ENCODE measurements at regions not wholly inside any gene's neighbourhood (a gene's known extent, or its start where the extent isn't known, plus 50 kb on each side); places are given as distances from the start of the nearest gene placed in this dataset.
A peak's percentile ranks its signal among the peaks of the same experiment; 100 is the strongest.

- ChIA-PET POLR2A (no interaction called here), CTCF (interaction anchor here (0.5 to 2.4 kb wide), 5 partner anchors 9 to 806 kb away, joined by 3 to 5 read pairs (median 3); no protein-coding TSS in a partner anchor)
- TF ChIP-seq CHD2 (IDR thresholded peaks at IDR 0.05; ENCODE audit: low read length, partially characterized antibody), result no peak
- no peak for TF ChIP-seq NPAS2 (CRISPR knock-in tag; IDR thresholded peaks at IDR 0.05; ENCODE audit: borderline replicate concordance)
- no peak for TF ChIP-seq CEBPB (IDR thresholded peaks at IDR 0.05)
- TF ChIP-seq NR3C1 (IDR thresholded peaks at IDR 0.05), result no peak
- DNase-seq (ENCODE audit: low read depth in 1 of 2, low spot score in 1 of 2) (no peak), ATAC-seq (no peak), FAIRE-seq (no peak)
- WGBS (ENCODE audit: missing lambda C conversion rate), result 75% methylated on average over 11 of the region's 11 CpGs
- H3K4me2 ChIP-seq, result no peak overlapping the region
- H3K4me1 ChIP-seq, result peaks cover 11% of the 10 kb centered on the region
- H3K9me3 ChIP-seq, result peaks cover 10% of the 10 kb centered on the region; the same call in 2 of the 3 replicates
- H3K4me3 ChIP-seq, result no peak overlapping the region
- H3K27ac ChIP-seq, result no peak overlapping the region
These were observed 143.9 kb upstream of the NCOR2 start for GRCh38 chr12:124711344-124711743.

DNA sequence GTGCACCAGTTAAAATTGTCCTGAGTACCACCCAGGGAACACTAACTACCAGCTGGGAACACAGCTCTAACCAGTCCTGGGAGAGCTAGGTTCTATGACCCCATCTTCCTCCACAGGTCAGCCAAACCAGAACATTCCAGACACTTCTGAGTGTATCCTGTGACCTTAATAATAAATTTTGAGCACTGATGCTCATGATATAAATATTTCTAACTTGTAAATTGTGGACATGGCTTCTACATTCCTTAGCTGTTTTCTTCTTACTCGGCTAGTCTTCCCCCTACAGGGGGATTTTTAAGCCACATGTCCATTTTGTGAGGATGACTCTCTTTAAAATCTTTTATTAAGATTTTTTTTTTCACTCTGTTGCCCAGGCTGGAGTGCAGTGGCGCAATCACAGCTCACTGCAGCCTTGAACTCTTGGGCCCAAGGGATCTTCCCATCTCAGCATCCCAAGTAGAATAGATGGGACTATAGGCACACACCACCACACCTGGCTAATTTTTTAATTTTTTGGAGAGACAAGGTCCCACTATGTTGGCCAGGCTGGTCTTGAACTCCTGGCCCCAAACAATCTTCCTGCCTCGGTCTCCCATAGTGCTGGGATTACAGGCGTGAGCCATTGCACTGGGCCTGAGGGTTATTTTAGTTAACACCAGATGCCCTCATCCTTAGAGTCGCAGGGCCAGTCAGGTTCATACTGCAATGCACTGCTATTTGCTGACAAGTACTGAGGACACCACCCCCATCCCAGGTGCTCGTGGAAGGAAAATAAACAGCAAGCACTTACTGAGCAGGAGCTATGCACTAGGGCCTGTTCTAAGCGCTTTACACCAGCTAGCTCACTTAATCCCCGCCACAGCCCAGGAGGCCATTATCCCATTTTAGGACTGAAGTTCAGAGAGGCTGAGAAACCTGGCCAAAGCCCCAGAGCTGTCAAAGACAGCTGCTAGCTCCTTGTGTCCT is 142.6 kb upstream of the NCOR2 start:
- no peak for FAIRE-seq
- DNase-seq (ENCODE audit: low read depth in 1 of 2, low spot score in 1 of 2), result no peak
- 72% methylated on average over 8 of the region's 8 CpGs for WGBS (ENCODE audit: missing lambda C conversion rate)
- peak in 1 of 2 experiments; percentile 19; a peak in 1 of 6 replicates for ATAC-seq
- H3K9me3 ChIP-seq, result peaks cover 10% of the 10 kb centered on the region; the same call in 2 of the 3 replicates
- H3K4me1 ChIP-seq, result peaks cover 1% of the 10 kb centered on the region; the same call in 1 of the 3 replicates
- H3K4me2 ChIP-seq, result no peak overlapping the region
- ChIA-PET CTCF (interaction anchor here (0.7 to 2.4 kb wide), 7 partner anchors 9 to 298 kb away, joined by 3 to 5 read pairs (median 3); no protein-coding TSS in a partner anchor), POLR2A (interaction anchor here (0.9 kb wide), 1 partner anchor 28 kb away, joined by 3 read pairs; no protein-coding TSS in a partner anchor)
- no peak overlapping the region for H3K4me3 ChIP-seq
- H3K27ac ChIP-seq, result no peak overlapping the region
- TF ChIP-seq RCOR1 (IDR thresholded peaks at IDR 0.05; ENCODE audit: low read depth, low read length), result no peak
- TF ChIP-seq RARB (CRISPR knock-in tag; IDR thresholded peaks at IDR 0.05), result no peak
- 0 out of 4 replicates have a peak, but pooled peaks of 1 of the 2 experiments have one; percentile 22 for TF ChIP-seq CEBPB (IDR thresholded peaks at IDR 0.05)

DNA sequence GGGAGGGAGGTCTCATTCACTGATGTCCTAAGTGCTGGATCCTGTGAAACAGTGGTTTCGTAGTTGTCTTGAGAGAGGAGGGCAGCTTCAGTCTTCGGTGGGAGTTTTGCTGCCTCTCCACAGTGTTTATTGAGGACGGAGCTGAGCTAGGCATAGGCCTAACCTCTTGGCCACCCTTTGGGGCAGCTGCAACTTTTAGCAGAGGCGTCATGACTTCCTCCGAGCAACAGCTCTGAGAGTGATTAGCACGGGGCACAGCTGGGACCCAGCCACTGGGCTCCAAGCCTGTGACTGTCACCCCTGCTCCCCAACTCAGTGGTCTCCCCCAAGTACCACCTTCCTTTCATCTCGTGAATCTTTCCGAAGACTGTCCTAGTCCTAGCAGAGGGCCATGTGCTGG is 139.9 kb upstream of the NCOR2 start:
- POLR2A ChIA-PET, result interaction anchor here (0.8 kb wide), 1 partner anchor 782 kb away, joined by 10 read pairs; no protein-coding TSS in a partner anchor

DNA sequence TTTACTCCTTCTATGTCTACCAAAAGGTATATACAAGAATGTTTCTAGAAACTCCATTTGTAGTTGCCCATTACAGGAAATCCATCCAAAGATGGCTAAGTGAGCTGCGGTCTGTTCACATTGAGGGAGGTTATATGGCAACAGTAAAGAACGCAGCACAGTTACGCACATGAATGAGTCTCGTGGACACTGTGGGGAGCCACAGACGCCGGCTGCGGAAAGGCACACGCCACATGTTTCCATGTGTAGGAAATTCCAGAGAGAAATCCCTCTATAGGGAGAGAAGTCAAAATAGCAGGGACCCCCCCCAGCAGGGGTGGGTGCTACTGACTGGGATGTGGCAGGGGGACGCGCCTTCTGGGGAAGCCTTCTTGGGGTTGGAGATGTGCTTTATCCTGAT is 139.0 kb upstream of the NCOR2 start:
- no peak overlapping the region for H3K4me2 ChIP-seq
- ATAC-seq (no peak), DNase-seq (ENCODE audit: low read depth in 1 of 2, low spot score in 1 of 2) (no peak), FAIRE-seq (no peak)
- H3K27ac ChIP-seq, result no peak overlapping the region
- H3K4me3 ChIP-seq, result no peak overlapping the region
- TF ChIP-seq ZFP36 (IDR thresholded peaks at IDR 0.05; ENCODE audit: borderline replicate concordance, partially characterized antibody) (no peak), EP300 (IDR thresholded peaks at IDR 0.05) (no peak), TFCP2L1 (CRISPR knock-in tag; IDR thresholded peaks at IDR 0.05) (no peak), RCOR1 (IDR thresholded peaks at IDR 0.05; ENCODE audit: low read depth, low read length) (no peak), CBX8 (IDR thresholded peaks at IDR 0.05) (no peak), ESRRA (IDR thresholded peaks at IDR 0.05; ENCODE audit: borderline replicate concordance, low read length) (no peak), FOSB (CRISPR knock-in tag; IDR thresholded peaks at IDR 0.05) (no peak), JUN (IDR thresholded peaks at IDR 0.05) (no peak), TP53 (CRISPR knock-in tag; IDR thresholded peaks at IDR 0.05) (no peak), CHD4 (IDR thresholded peaks at IDR 0.05; ENCODE audit: borderline replicate concordance) (no peak), GATA3 (IDR thresholded peaks at IDR 0.05; ENCODE audit: borderline replicate concordance) (no peak), SMC3 (IDR thresholded peaks at IDR 0.05) (no peak), ZC3H11A (IDR thresholded peaks at IDR 0.05) (no peak), EHMT2 (IDR thresholded peaks at IDR 0.05; ENCODE audit: low read depth) (no peak), BHLHE40 (IDR thresholded peaks at IDR 0.05; ENCODE audit: low read depth, low read length) (no peak), MAZ (IDR thresholded peaks at IDR 0.05; ENCODE audit: borderline replicate concordance, low read depth, low read length) (no peak), MYC (IDR thresholded peaks at IDR 0.05; ENCODE audit: borderline replicate concordance, low read length) (no peak), CEBPB (IDR thresholded peaks at IDR 0.05) (no peak)
- peaks cover 3% of the 10 kb centered on the region for H3K4me1 ChIP-seq
- H3K9me3 ChIP-seq, result peaks cover 10% of the 10 kb centered on the region; the same call in 2 of the 3 replicates
- ChIA-PET POLR2A (no interaction called here), CTCF (interaction anchor here (1.2 to 1.5 kb wide), 2 partner anchors 11 to 13 kb away, joined by 3 read pairs; no protein-coding TSS in a partner anchor)
- WGBS (ENCODE audit: missing lambda C conversion rate), result 95% methylated on average over 10 of the region's 10 CpGs

More for the DNA sequence above, 139.9 kb upstream of the NCOR2 start:
- Histone ChIP-seq H3K4me2 (no peak overlapping the region), H3K4me3 (no peak overlapping the region), H3K4me1 (no peaks in the 10 kb centered on the region), H3K27ac (no peak overlapping the region), H3K9me3 (peaks cover 10% of the 10 kb centered on the region; the same call in 2 of the 3 replicates)
- CTCF ChIA-PET, result interaction anchor here (0.8 to 1.2 kb wide), 3 partner anchors 12 to 42 kb away, joined by 3 read pairs; no protein-coding TSS in a partner anchor
- FAIRE-seq, result no peak
- DNase-seq (ENCODE audit: low read depth in 1 of 2, low spot score in 1 of 2), result no peak
- TF ChIP-seq HEYL (CRISPR knock-in tag; IDR thresholded peaks at IDR 0.05), result no peak
- no peak for TF ChIP-seq FOXS1 (CRISPR knock-in tag; IDR thresholded peaks at IDR 0.05)
- no peak for TF ChIP-seq MAFK (IDR thresholded peaks at IDR 0.05; ENCODE audit: partially characterized antibody)
- no peak for TF ChIP-seq ZNF302 (CRISPR knock-in tag; IDR thresholded peaks at IDR 0.05)
- TF ChIP-seq JUN (IDR thresholded peaks at IDR 0.05), result no peak
- TF ChIP-seq PHF8 (IDR thresholded peaks at IDR 0.05; ENCODE audit: borderline replicate concordance, low read depth), result no peak
- no peak for TF ChIP-seq MAX (IDR thresholded peaks at IDR 0.05)
- TF ChIP-seq CEBPB (IDR thresholded peaks at IDR 0.05), result no peak
- no peak for TF ChIP-seq GATA3 (IDR thresholded peaks at IDR 0.05; ENCODE audit: borderline replicate concordance)
- TF ChIP-seq, protein P1, sequence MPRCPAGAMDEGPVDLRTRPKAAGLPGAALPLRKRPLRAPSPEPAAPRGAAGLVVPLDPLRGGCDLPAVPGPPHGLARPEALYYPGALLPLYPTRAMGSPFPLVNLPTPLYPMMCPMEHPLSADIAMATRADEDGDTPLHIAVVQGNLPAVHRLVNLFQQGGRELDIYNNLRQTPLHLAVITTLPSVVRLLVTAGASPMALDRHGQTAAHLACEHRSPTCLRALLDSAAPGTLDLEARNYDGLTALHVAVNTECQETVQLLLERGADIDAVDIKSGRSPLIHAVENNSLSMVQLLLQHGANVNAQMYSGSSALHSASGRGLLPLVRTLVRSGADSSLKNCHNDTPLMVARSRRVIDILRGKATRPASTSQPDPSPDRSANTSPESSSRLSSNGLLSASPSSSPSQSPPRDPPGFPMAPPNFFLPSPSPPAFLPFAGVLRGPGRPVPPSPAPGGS (IDR thresholded peaks at IDR 0.05), result no peak
- no peak for TF ChIP-seq ESRRA (IDR thresholded peaks at IDR 0.05; ENCODE audit: borderline replicate concordance, low read length)
- TF ChIP-seq CHD2 (IDR thresholded peaks at IDR 0.05; ENCODE audit: low read length, partially characterized antibody), result no peak
- TF ChIP-seq NR3C1 (IDR thresholded peaks at IDR 0.05), result no peak
- TF ChIP-seq MAZ (IDR thresholded peaks at IDR 0.05; ENCODE audit: borderline replicate concordance, low read depth, low read length), result no peak
- no peak for TF ChIP-seq KDM1A (IDR thresholded peaks at IDR 0.05; ENCODE audit: low read depth)
- TF ChIP-seq SMC3 (IDR thresholded peaks at IDR 0.05), result no peak
- no peak for ATAC-seq
- WGBS (ENCODE audit: missing lambda C conversion rate), result 86% methylated on average over 8 of the region's 8 CpGs

Measured in A549 (cell line).